ENCODE measurements at regions not wholly inside any gene's neighbourhood (a gene's known extent, or its start where the extent isn't known, plus 50 kb on each side); places are given as distances from the start of the nearest gene placed in this dataset.

- no peak for DNase-seq (ENCODE audit: low read depth, low spot score)
Observed at GRCh38 chr9:14433351-14434157, 119.6 kb upstream of the NFIB start.

- DNase-seq (ENCODE audit: low read depth, low spot score): no peak
Observed at GRCh38 chr9:14432666-14433350, 118.9 kb upstream of the NFIB start.

- no peak for DNase-seq (ENCODE audit: low read depth, low spot score)
Observed at GRCh38 chr9:14428781-14429230, 114.9 kb upstream of the NFIB start.

- no peak for DNase-seq (ENCODE audit: low read depth, low spot score)
Observed at GRCh38 chr9:14427419-14427818, 113.5 kb upstream of the NFIB start.

- DNase-seq (ENCODE audit: low read depth, low spot score): no peak
Observed at GRCh38 chr9:14424983-14425382, 111.0 kb upstream of the NFIB start.

- DNase-seq (ENCODE audit: low read depth, low spot score): no peak
Observed at GRCh38 chr9:14424289-14424688, 110.3 kb upstream of the NFIB start.

- no peak for DNase-seq (ENCODE audit: low read depth, low spot score)
Observed at GRCh38 chr9:14423815-14424261, 109.9 kb upstream of the NFIB start.

- DNase-seq (ENCODE audit: low read depth, low spot score): no peak
Observed at GRCh38 chr9:14421291-14421690, 107.3 kb upstream of the NFIB start.

- no peak for DNase-seq (ENCODE audit: low read depth, low spot score)
Observed at GRCh38 chr9:14418941-14419937, 105.3 kb upstream of the NFIB start.

GRCh38 chr9:14418301-14418940 lies 104.5 kb upstream of the NFIB start:
- no peak for DNase-seq (ENCODE audit: low read depth, low spot score)

- DNase-seq (ENCODE audit: low read depth, low spot score): no peak
Observed at GRCh38 chr9:14417237-14417636, 103.3 kb upstream of the NFIB start.

GRCh38 chr9:14415947-14416346 lies 102.0 kb upstream of the NFIB start:
- DNase-seq (ENCODE audit: low read depth, low spot score): no peak

- DNase-seq (ENCODE audit: low read depth, low spot score): no peak
Observed at GRCh38 chr9:14413812-14414211, 99.9 kb upstream of the NFIB start.

GRCh38 chr9:14412775-14413174 lies 98.8 kb upstream of the NFIB start:
- no peak for DNase-seq (ENCODE audit: low read depth, low spot score)

GRCh38 chr9:14406463-14406862 lies 92.5 kb upstream of the NFIB start:
- DNase-seq (ENCODE audit: low read depth, low spot score): no peak

GRCh38 chr9:14405176-14405706 lies 91.3 kb upstream of the NFIB start:
- no peak for DNase-seq (ENCODE audit: low read depth, low spot score)

- no peak for DNase-seq (ENCODE audit: low read depth, low spot score)
Observed at GRCh38 chr9:14403081-14403480, 89.1 kb upstream of the NFIB start.

GRCh38 chr9:14402583-14402982 lies 88.6 kb upstream of the NFIB start:
- DNase-seq (ENCODE audit: low read depth, low spot score): no peak

- no peak for DNase-seq (ENCODE audit: low read depth, low spot score)
Observed at GRCh38 chr9:14401911-14402310, 88.0 kb upstream of the NFIB start.

- DNase-seq (ENCODE audit: low read depth, low spot score): peak; percentile 47
Observed at GRCh38 chr9:14400658-14400995, 86.7 kb upstream of the NFIB start.
